T-helper 1 cell treated with Interleukin-12 subunit alpha and Interleukin-12 subunit beta and Interleukin-4 antibody, amounts not matched to agents 30 μg/mL and 1 μg/mL, for 36 hours (primary cell): ENCODE measurements at regions not wholly inside any gene's neighbourhood (a gene's known extent, or its start where the extent isn't known, plus 50 kb on each side); places are given as distances from the start of the nearest gene placed in this dataset.
"Not testable (repeated sequence)": the region's sequence is repeated elsewhere in the genome, so short reads cannot be mapped to it uniquely, and the experiment has no call there.

Source experiments
- H3K27ac Mint-ChIP-seq: one replicate; pipeline ENCODE4 v1.8.0; 2021; ENCODE audit warnings: mild to moderate bottlenecking, mixed read lengths
- H3K27me3 Mint-ChIP-seq: one replicate; pipeline ENCODE4 v1.8.0; 2021; ENCODE audit warnings: low read depth, mixed read lengths
- H3K36me3 Mint-ChIP-seq: one replicate; pipeline ENCODE4 v1.8.0; 2021; ENCODE audit warnings: low read depth, mixed read lengths
- H3K4me1 Mint-ChIP-seq: one replicate; pipeline ENCODE4 v1.8.0; 2021; ENCODE audit warnings: low read depth, mixed read lengths
- H3K4me3 Mint-ChIP-seq: one replicate; pipeline ENCODE4 v1.8.0; 2021; ENCODE audit warnings: mild to moderate bottlenecking, moderate library complexity, mixed read lengths
- H3K9me3 Mint-ChIP-seq: one replicate; pipeline ENCODE4 v1.8.0; 2021; ENCODE audit warnings: mixed read lengths

DNA sequence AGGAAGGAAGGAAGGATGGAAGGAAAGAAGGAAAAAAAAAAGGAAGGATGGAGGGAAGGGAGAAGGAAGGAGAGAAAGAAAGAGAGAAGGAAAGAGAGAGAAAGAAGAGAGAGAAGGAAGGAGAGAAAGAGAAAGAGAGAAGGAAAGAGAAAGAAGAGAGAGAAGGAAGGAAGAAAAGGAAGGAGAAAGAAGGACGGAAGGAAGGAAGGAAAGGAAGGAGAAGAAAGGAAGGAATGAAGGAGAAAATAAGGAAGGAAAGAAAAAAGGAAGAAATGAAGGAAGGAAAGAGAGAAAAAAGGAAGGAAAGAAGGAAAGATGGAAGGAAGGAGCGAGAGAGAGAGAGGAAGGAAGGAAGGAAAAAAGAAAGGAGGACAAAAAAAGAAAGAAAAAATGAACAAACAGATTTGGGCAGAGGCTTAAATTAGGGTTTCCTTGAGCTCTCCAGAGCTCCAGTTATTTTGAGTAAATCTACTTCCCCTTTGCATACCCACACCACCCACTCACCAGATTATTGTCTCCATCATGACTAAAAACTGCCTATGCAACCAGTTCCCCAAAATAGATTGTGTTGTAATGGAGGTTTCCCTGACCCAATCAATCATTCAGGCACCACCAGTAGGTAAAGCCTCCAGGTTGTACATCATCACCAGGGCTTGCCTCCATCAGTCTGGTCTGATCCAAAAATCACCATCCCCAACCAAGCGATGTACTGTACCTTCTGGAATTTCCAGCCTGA lies 1722.9 kb upstream of the PCDH10 start:
- Mint-ChIP-seq H3K4me3 (no peak overlapping the region), H3K9me3 (peaks cover 16% of the 10 kb centered on the region), H3K27me3 (no peaks in the 10 kb centered on the region), H3K36me3 (no peaks in the 10 kb centered on the region), H3K4me1 (no peaks in the 10 kb centered on the region), H3K27ac (no peak overlapping the region)

GRCh38 chr4:131427000-131427399 lies 1722.1 kb upstream of the PCDH10 start:
- H3K4me1 Mint-ChIP-seq = no peaks in the 10 kb centered on the region
- H3K27me3 Mint-ChIP-seq = no peaks in the 10 kb centered on the region
- no peak overlapping the region for H3K27ac Mint-ChIP-seq
- H3K36me3 Mint-ChIP-seq = no peaks in the 10 kb centered on the region
- H3K4me3 Mint-ChIP-seq = no peak overlapping the region
- H3K9me3 Mint-ChIP-seq = peaks cover 11% of the 10 kb centered on the region

GRCh38 chr4:131430302-131430701 lies 1718.8 kb upstream of the PCDH10 start:
- Mint-ChIP-seq H3K36me3 (no peaks in the 10 kb centered on the region), H3K27me3 (no peaks in the 10 kb centered on the region), H3K27ac (no peak overlapping the region), H3K4me3 (no peak overlapping the region), H3K4me1 (no peaks in the 10 kb centered on the region), H3K9me3 (peaks cover 14% of the 10 kb centered on the region)

- no peak overlapping the region for H3K4me3 Mint-ChIP-seq
- no peaks in the 10 kb centered on the region for H3K27me3 Mint-ChIP-seq
- no peaks in the 10 kb centered on the region for H3K4me1 Mint-ChIP-seq
- H3K9me3 Mint-ChIP-seq = peaks cover 12% of the 10 kb centered on the region
- H3K36me3 Mint-ChIP-seq = no peaks in the 10 kb centered on the region
- no peak overlapping the region for H3K27ac Mint-ChIP-seq
Observed at GRCh38 chr4:131441004-131441688, 1707.9 kb upstream of the PCDH10 start.

DNA sequence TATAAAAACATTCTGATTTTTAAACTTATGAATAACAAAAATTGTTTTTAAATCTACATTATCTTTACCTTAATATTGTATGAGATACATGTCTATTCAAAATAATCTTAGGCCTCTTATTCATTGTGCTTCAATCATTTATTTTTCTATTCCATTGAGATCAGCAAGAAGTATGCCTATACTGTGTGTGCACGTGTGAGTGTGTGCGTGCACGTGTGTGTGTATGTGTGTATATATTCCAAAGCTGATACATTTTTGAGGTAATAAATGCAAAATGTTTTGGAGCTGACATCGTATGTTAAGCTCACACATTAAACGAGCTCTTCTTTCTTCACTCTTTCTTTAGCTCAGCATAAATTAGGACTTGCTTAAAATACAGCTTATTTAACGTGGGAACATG lies 1701.2 kb upstream of the PCDH10 start:
- H3K4me3 Mint-ChIP-seq = no peak overlapping the region
- H3K27me3 Mint-ChIP-seq = no peaks in the 10 kb centered on the region
- H3K4me1 Mint-ChIP-seq = no peaks in the 10 kb centered on the region
- H3K9me3 Mint-ChIP-seq = no peaks in the 10 kb centered on the region
- no peaks in the 10 kb centered on the region for H3K36me3 Mint-ChIP-seq
- H3K27ac Mint-ChIP-seq = no peak overlapping the region

DNA sequence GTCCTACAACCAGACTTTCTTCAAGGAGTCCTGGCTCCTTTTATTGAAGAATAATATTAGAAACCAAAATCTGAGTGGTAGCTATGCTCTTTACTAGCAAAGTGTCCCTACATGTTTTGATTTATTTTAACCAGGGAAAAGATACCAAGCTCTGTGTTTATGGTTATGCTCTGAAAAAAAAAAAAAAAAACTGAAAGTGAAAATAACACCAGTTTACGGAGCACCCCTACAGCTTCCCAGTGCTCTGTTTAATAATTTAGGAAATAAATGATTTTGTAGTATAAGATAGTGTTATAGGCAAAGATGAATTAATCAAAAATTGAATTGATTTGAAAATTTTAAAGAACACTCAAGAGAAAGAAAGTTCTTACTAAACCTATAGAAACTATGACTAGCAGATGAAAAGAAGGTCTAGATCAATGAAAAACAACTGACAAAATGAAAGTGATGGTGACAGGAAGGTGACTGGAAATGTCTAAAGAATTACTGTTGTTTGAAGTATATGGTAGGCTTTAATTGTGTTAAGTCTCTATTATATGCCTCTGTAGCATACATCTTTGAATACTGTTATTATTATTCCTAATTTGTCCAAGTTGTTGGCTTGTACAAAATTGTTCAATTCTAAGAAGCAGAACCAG lies 1698.4 kb upstream of the PCDH10 start:
- no peak overlapping the region for H3K4me3 Mint-ChIP-seq
- no peaks in the 10 kb centered on the region for H3K36me3 Mint-ChIP-seq
- H3K9me3 Mint-ChIP-seq = no peaks in the 10 kb centered on the region
- no peaks in the 10 kb centered on the region for H3K4me1 Mint-ChIP-seq
- no peak overlapping the region for H3K27ac Mint-ChIP-seq
- H3K27me3 Mint-ChIP-seq = no peaks in the 10 kb centered on the region

DNA sequence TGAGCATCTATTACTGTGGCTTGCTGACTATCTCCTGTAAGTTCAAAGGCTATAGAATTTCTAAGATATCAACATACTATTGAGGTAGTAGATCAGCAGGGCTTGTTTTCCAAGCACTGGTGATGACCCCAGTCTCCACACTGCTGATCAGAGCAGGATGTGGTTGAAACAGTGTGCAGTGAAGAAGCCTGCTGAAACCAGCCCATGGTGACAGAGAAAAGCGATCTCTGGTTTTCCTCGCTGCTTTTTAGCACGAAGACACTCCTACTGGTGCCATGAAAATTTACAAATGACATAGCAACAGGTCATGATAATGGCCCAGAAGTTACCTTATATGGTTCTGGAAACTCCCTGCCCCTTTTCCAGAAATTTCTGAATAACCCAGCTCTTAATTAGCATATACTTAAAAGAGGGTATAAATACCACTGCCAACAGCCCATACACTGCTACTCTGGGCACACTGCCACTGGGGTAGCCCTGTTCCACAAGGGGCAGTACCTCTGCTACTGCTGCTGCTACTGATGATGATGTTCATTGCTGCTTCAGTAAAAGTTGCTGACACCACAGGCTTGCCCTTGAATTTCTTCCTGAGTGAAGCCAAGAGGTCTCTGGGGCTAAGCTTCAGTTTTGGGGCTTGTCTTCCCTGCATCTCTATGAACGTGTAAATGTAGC lies 1689.5 kb upstream of the PCDH10 start:
- Mint-ChIP-seq H3K36me3 (no peaks in the 10 kb centered on the region), H3K27me3 (no peaks in the 10 kb centered on the region), H3K4me3 (no peak overlapping the region), H3K9me3 (peaks cover 3% of the 10 kb centered on the region), H3K27ac (no peak overlapping the region), H3K4me1 (no peaks in the 10 kb centered on the region)

GRCh38 chr4:131470360-131470759 lies 1678.7 kb upstream of the PCDH10 start:
- no peak overlapping the region for H3K27ac Mint-ChIP-seq
- no peaks in the 10 kb centered on the region for H3K9me3 Mint-ChIP-seq
- no peaks in the 10 kb centered on the region for H3K36me3 Mint-ChIP-seq
- no peaks in the 10 kb centered on the region for H3K27me3 Mint-ChIP-seq
- no peaks in the 10 kb centered on the region for H3K4me1 Mint-ChIP-seq
- H3K4me3 Mint-ChIP-seq = no peak overlapping the region

- no peaks in the 10 kb centered on the region for H3K4me1 Mint-ChIP-seq
- no peaks in the 10 kb centered on the region for H3K9me3 Mint-ChIP-seq
- H3K4me3 Mint-ChIP-seq = no peak overlapping the region
- H3K36me3 Mint-ChIP-seq = no peaks in the 10 kb centered on the region
- H3K27me3 Mint-ChIP-seq = no peaks in the 10 kb centered on the region
- H3K27ac Mint-ChIP-seq = no peak overlapping the region
Observed at GRCh38 chr4:131488772-131489171, 1660.3 kb upstream of the PCDH10 start.

DNA sequence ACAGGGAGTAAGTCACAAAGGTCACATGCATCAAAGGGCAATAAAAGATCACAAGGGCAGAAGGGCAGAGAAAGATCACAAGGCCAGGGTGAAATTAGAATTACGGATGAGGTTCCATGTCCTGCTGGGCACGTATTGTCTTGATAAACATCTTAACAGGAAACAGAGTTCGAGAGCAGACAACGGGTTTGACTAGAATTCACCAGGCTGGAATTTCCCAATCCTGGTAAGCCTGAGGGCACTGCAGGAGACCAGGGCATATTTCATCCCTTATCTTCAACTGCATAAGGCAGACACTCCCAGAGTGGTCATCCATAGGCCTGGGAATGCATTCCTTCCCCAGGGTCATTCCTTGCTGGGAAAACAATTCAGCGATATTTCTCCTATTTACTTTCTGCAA lies 1652.9 kb upstream of the PCDH10 start:
- H3K27ac Mint-ChIP-seq, H3K4me3 Mint-ChIP-seq, H3K36me3 Mint-ChIP-seq, H3K27me3 Mint-ChIP-seq, H3K4me1 Mint-ChIP-seq: not testable (repeated sequence)
- H3K9me3 Mint-ChIP-seq = peaks cover 10% of the 10 kb centered on the region

DNA sequence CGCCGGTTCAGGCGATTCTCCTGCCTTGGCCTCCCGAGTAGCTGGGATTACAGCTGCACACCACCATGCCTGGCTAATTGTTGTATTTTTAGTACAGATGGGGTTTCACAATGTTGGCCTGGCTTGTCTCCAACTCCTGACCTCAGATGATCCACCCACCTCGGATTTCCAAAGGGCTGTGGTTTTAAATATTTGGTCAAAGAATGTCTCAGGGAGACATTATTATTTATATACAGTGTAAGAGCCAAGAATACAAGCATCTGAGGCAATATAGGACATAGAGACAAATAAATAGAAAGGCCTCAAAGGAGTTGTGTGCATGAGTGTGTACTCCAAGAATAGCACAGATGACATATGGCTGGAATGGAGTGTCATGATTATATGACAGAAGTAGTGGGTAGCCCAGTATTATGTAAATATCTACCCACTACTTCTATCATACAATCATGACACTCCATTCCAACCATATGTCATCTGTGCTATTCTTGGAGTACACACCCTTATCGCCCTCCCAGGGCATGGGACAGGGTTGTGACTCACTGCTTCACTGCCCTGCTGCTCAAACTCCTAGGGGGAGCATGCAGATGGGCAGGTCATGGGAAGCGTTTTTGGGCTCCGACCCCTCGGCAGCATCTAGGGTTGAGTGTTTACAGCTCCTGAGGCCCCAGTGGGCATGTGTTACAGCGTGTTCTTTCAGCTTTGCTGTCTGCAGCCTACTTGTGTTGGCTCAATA lies 1649.8 kb upstream of the PCDH10 start:
- Mint-ChIP-seq H3K9me3 (peaks cover 10% of the 10 kb centered on the region), H3K27ac (no peak overlapping the region), H3K4me1 (no peaks in the 10 kb centered on the region), H3K27me3 (no peaks in the 10 kb centered on the region), H3K4me3 (no peak overlapping the region), H3K36me3 (no peaks in the 10 kb centered on the region)

- H3K4me3 Mint-ChIP-seq = no peak overlapping the region
- H3K36me3 Mint-ChIP-seq = no peaks in the 10 kb centered on the region
- H3K9me3 Mint-ChIP-seq = no peaks in the 10 kb centered on the region
- no peaks in the 10 kb centered on the region for H3K4me1 Mint-ChIP-seq
- no peak overlapping the region for H3K27ac Mint-ChIP-seq
- H3K27me3 Mint-ChIP-seq = no peaks in the 10 kb centered on the region
Observed at GRCh38 chr4:131509521-131509920, 1639.6 kb upstream of the PCDH10 start.

- H3K36me3 Mint-ChIP-seq = no peaks in the 10 kb centered on the region
- H3K4me3 Mint-ChIP-seq = no peak overlapping the region
- no peaks in the 10 kb centered on the region for H3K27me3 Mint-ChIP-seq
- no peaks in the 10 kb centered on the region for H3K4me1 Mint-ChIP-seq
- H3K9me3 Mint-ChIP-seq = no peaks in the 10 kb centered on the region
- no peak overlapping the region for H3K27ac Mint-ChIP-seq
Observed at GRCh38 chr4:131526686-131527085, 1622.4 kb upstream of the PCDH10 start.

DNA sequence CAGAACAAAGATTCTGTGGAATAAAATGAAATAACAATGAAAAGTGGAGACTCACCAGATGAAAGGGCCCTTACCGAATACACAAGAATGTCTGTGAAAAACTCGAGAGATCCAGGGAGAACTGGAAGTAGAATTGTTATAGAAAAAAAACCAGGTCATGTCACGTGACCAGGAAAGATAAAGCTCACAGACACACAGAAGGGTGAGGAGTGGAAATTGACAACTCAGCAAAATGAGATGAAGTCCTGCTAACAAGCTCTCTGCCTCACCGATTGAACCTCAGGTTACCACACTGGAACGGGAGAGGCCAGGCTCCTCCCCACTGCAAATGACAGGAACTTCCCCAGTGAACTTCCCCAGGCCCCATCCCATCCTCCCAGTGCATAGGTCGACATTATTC lies 1618.0 kb upstream of the PCDH10 start:
- Mint-ChIP-seq H3K4me3 (no peak overlapping the region), H3K4me1 (no peaks in the 10 kb centered on the region), H3K9me3 (no peaks in the 10 kb centered on the region), H3K36me3 (no peaks in the 10 kb centered on the region), H3K27ac (no peak overlapping the region), H3K27me3 (no peaks in the 10 kb centered on the region)
